OCI-LY3 (cell line): ENCODE measurements at regions not wholly inside any gene's neighbourhood (a gene's known extent, or its start where the extent isn't known, plus 50 kb on each side); places are given as distances from the start of the nearest gene placed in this dataset.

Experiments
- CTCF ChIP-seq: fragments of 200-600, 300-600 bp; sonication (generic); IDR thresholded peaks from 2 replicates; pipeline ENCODE4 v1.5.1; 2014; ENCODE audit warnings: antibody characterized with exemption, low read length, low read depth
- EZH2phosphoT487 ChIP-seq: fragments of 200-600 bp; shearing (Covaris generic); IDR thresholded peaks from 2 replicates; pipeline ENCODE4 v1.6.1; 2018; ENCODE audit warnings: antibody characterized with exemption, mixed run types, low read depth

GRCh38 chr5:164672205-164672604 is 1166.8 kb downstream of the MAT2B start:
- TF ChIP-seq CTCF (no peak), EZH2phosphoT487 (no peak)
